Activated CD4-positive, alpha-beta T cell treated with anti-CD3 and anti-CD28 coated beads, Interleukin-2, amount 50 U/mL, for 16 hours (primary cell): ENCODE measurements at regions not wholly inside any gene's neighbourhood (a gene's known extent, or its start where the extent isn't known, plus 50 kb on each side); places are given as distances from the start of the nearest gene placed in this dataset.
"Not testable (repeated sequence)": the region's sequence is repeated elsewhere in the genome, so short reads cannot be mapped to it uniquely, and the experiment has no call there.

Source experiments
- DNase-seq: peaks from one replicate; pipeline ENCODE4 v3.0.0-alpha.2; 2020

- DNase-seq: not testable (repeated sequence)
These were observed 655.9 kb downstream of the TTLL7 start for GRCh38 chr1:83342995-83343394.

- not testable (repeated sequence) for DNase-seq
These were observed 666.6 kb downstream of the TTLL7 start for GRCh38 chr1:83332308-83332707.

GRCh38 chr1:83318366-83318765 lies 680.6 kb downstream of the TTLL7 start:
- DNase-seq: no peak

GRCh38 chr1:83315446-83315845 lies 683.5 kb downstream of the TTLL7 start:
- DNase-seq: not testable (repeated sequence)

- DNase-seq: not testable (repeated sequence)
These were observed 688.8 kb downstream of the TTLL7 start for GRCh38 chr1:83310161-83310560.

GRCh38 chr1:83309035-83309434 lies 689.9 kb downstream of the TTLL7 start:
- DNase-seq: not testable (repeated sequence)

- DNase-seq: not testable (repeated sequence)
These were observed 692.1 kb downstream of the TTLL7 start for GRCh38 chr1:83306811-83307210.

GRCh38 chr1:83295594-83295993 lies 703.3 kb downstream of the TTLL7 start:
- DNase-seq: peak; percentile 39

- not testable (repeated sequence) for DNase-seq
These were observed 711.5 kb downstream of the TTLL7 start for GRCh38 chr1:83287391-83287790.

GRCh38 chr1:83274656-83275055 lies 724.3 kb downstream of the TTLL7 start:
- not testable (repeated sequence) for DNase-seq

- not testable (repeated sequence) for DNase-seq
These were observed 726.4 kb downstream of the TTLL7 start for GRCh38 chr1:83272484-83272883.

GRCh38 chr1:83271834-83272233 lies 727.1 kb downstream of the TTLL7 start:
- DNase-seq: not testable (repeated sequence)

GRCh38 chr1:83270801-83271200 lies 728.1 kb downstream of the TTLL7 start:
- not testable (repeated sequence) for DNase-seq

GRCh38 chr1:83263808-83264207 lies 735.1 kb downstream of the TTLL7 start:
- DNase-seq: not testable (repeated sequence)

- DNase-seq: not testable (repeated sequence)
These were observed 747.2 kb downstream of the TTLL7 start for GRCh38 chr1:83251687-83252086.

- DNase-seq: not testable (repeated sequence)
These were observed 752.2 kb downstream of the TTLL7 start for GRCh38 chr1:83246780-83247179.

- not testable (repeated sequence) for DNase-seq
These were observed 754.1 kb downstream of the TTLL7 start for GRCh38 chr1:83244832-83245231.

- not testable (repeated sequence) for DNase-seq
These were observed 759.4 kb downstream of the TTLL7 start for GRCh38 chr1:83239568-83239967.

- not testable (repeated sequence) for DNase-seq
These were observed 760.3 kb downstream of the TTLL7 start for GRCh38 chr1:83238654-83239053.

GRCh38 chr1:83219788-83220187 lies 779.1 kb downstream of the TTLL7 start:
- DNase-seq: not testable (repeated sequence)

- not testable (repeated sequence) for DNase-seq
These were observed 780.8 kb downstream of the TTLL7 start for GRCh38 chr1:83218036-83218716.

- DNase-seq: not testable (repeated sequence)
These were observed 784.6 kb downstream of the TTLL7 start for GRCh38 chr1:83214317-83214716.

- not testable (repeated sequence) for DNase-seq
These were observed 785.3 kb downstream of the TTLL7 start for GRCh38 chr1:83213648-83214047.

- not testable (repeated sequence) for DNase-seq
These were observed 786.9 kb downstream of the TTLL7 start for GRCh38 chr1:83212033-83212432.

GRCh38 chr1:83208540-83208939 lies 790.4 kb downstream of the TTLL7 start:
- not testable (repeated sequence) for DNase-seq
